GM21526 (cell line): ENCODE measurements at regions not wholly inside any gene's neighbourhood (a gene's known extent, or its start where the extent isn't known, plus 50 kb on each side); places are given as distances from the start of the nearest gene placed in this dataset.
A peak's percentile ranks its signal among the peaks of the same experiment; 100 is the strongest.

Source experiments
- ATAC-seq: cut with Tn5 transposase; IDR thresholded peaks from one replicate; pipeline ENCODE4 v1.9.1; 2021; ENCODE audit warnings: moderate library complexity; ENCODE audit not compliant: unreplicated experiment, low FRiP score

GRCh38 chr21:15415541-15416261, 314.1 kb upstream of the USP25 start:
- no peak for ATAC-seq

GRCh38 chr21:15421441-15421881, 308.3 kb upstream of the USP25 start:
- ATAC-seq: no peak

GRCh38 chr21:15421947-15422346, 307.8 kb upstream of the USP25 start:
- no peak for ATAC-seq

- no peak for ATAC-seq
Observed at GRCh38 chr21:15422783-15423182, 307.0 kb upstream of the USP25 start.

GRCh38 chr21:15423676-15424445, 305.9 kb upstream of the USP25 start:
- no peak for ATAC-seq

- no peak for ATAC-seq
Observed at GRCh38 chr21:15425049-15425448, 304.7 kb upstream of the USP25 start.

GRCh38 chr21:15430023-15430422, 299.8 kb upstream of the USP25 start:
- ATAC-seq: no peak

- ATAC-seq: no peak
Observed at GRCh38 chr21:15430577-15430976, 299.2 kb upstream of the USP25 start.

- no peak for ATAC-seq
Observed at GRCh38 chr21:15431053-15431452, 298.7 kb upstream of the USP25 start.

- no peak for ATAC-seq
Observed at GRCh38 chr21:15433091-15433490, 296.7 kb upstream of the USP25 start.

GRCh38 chr21:15434163-15434905, 295.4 kb upstream of the USP25 start:
- ATAC-seq: no peak

- no peak for ATAC-seq
Observed at GRCh38 chr21:15436031-15436430, 293.8 kb upstream of the USP25 start.

- peak; percentile 83 for ATAC-seq
Observed at GRCh38 chr21:15437883-15438282, 291.9 kb upstream of the USP25 start.

- ATAC-seq: no peak
Observed at GRCh38 chr21:15439726-15440125, 290.1 kb upstream of the USP25 start.

- ATAC-seq: no peak
Observed at GRCh38 chr21:15441060-15441493, 288.7 kb upstream of the USP25 start.

- ATAC-seq: no peak
Observed at GRCh38 chr21:15441992-15442391, 287.8 kb upstream of the USP25 start.

- ATAC-seq: no peak
Observed at GRCh38 chr21:15442743-15443469, 286.9 kb upstream of the USP25 start.

- ATAC-seq: no peak
Observed at GRCh38 chr21:15443740-15444117, 286.1 kb upstream of the USP25 start.

GRCh38 chr21:15444118-15444960, 285.4 kb upstream of the USP25 start:
- no peak for ATAC-seq

- ATAC-seq: peak; percentile 91
Observed at GRCh38 chr21:15445327-15445726, 284.5 kb upstream of the USP25 start.
